KOPT-K1 (cell line): ENCODE measurements at regions not wholly inside any gene's neighbourhood (a gene's known extent, or its start where the extent isn't known, plus 50 kb on each side); places are given as distances from the start of the nearest gene placed in this dataset.

Experiments used
- H3K27ac ChIP-seq: fragments of 200-600 bp; sonication (generic); 2 replicates; pipeline ENCODE4 v1.5.1; 2016; ENCODE audit warnings: antibody characterized with exemption, mild to moderate bottlenecking, low read depth, low read length; ENCODE audit not compliant: poor library complexity, severe bottlenecking
- H3K36me3 ChIP-seq: fragments of 200-600 bp; sonication (generic); 2 replicates; pipeline ENCODE4 v1.5.1; 2017; ENCODE audit warnings: antibody characterized with exemption, mild to moderate bottlenecking, low read length, moderate library complexity; ENCODE audit not compliant: insufficient read depth
- H3K9me3 ChIP-seq: fragments of 200-600 bp; sonication (generic); 2 replicates; pipeline ENCODE4 v1.5.1; 2017; ENCODE audit warnings: antibody characterized with exemption, low read length, mild to moderate bottlenecking; ENCODE audit not compliant: insufficient read depth, poor library complexity, severe bottlenecking

DNA sequence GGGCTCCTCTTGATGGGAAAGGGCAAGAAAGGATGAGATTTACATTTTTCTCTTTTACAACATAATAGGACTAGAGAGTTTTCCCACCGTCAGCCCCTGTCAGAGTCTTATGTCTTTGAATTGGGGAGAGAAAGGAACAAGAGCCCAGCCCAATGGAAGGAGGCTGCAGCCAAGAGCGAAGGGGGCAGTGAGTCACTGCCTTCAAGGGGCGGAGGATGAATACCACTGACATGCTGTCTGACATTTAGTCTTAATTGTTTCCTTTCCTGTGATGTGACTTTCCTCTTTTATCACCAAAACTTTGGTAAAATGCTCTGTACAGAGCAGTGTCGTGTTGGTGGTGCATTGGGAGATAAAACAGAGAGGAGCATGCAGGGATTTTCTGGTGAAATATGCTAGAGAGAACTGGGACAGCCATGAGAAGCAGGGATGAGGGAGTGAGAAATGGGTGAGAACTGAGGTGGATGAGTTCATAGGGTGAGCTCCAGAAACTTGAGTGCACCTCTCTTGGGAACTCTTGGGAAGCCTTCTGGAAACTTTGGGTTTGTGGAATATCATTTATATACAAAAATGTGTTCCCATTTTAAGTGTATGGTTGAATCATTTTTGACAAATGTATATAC, 179.9 kb upstream of the FGGY start:
- Histone ChIP-seq H3K27ac (no peak overlapping the region), H3K36me3 (no peaks in the 10 kb centered on the region), H3K9me3 (no peaks in the 10 kb centered on the region)

DNA sequence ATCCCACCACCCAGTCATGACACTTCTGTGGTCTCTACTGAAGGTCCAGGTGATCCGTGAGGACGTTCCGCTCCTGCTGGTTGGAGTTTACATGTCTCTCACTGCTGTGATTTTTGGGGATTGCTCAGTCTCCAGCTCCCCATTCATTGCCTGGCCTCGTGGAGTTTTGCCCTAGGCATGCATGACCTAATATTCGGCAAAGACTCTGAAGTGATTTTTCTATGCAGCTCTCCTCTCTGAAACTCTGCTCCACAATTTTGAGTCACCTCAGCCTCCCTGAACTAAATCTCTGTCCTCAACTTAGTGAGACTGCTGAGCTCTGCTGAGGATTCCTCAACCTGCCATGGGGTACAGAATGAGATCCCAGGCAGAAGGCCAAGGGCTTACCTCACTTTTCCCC, 174.4 kb upstream of the FGGY start:
- no peaks in the 10 kb centered on the region for H3K9me3 ChIP-seq
- H3K27ac ChIP-seq = no peak overlapping the region
- H3K36me3 ChIP-seq = no peaks in the 10 kb centered on the region

DNA sequence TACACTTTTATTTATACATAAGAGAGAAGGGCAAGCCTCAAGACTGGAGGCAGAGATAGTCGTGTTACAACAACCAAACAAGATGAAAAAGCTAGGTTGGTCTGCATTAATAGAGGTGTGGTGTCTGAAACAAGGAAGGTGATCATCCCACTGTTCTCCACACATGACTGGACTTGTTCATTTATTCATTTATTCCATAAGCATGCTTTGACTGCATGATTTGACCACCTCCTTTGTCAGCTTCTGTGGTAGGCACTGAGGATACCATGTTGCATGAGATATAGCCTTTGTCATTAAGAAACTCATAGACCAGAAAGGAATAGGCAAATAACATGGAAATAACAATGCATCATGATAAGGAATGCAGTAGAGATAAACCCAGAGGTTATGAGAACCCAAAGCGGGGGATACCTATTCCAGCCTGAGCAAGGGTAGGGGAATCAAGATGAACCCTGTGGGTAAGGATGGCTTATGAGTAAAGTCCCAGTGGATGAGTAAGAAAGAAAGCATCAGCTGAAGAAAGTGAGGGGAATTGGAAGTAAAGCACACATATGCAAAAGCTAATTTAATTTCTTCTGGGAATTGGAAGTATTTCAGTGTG, 173.7 kb upstream of the FGGY start:
- Histone ChIP-seq H3K9me3 (no peaks in the 10 kb centered on the region), H3K36me3 (no peaks in the 10 kb centered on the region), H3K27ac (no peak overlapping the region)

DNA sequence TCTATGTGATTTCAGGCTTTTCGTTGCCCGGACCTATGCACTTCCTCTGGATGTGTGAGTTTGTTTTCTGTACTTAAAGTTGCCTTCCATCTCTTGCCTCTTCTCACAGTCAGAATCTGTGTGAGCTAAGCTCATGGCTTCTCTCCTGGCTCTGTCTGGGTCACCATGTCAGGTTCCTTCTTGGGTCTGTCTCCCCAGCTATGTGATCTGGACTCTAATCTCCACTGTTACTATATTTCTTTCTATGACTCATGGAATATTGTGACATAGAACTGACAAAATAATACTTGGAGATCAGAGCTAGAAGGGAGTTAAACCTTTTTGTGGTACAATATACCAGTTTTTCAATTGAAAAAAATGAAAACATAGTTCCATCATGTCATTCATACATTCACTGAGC, 172.7 kb upstream of the FGGY start:
- no peak overlapping the region for H3K27ac ChIP-seq
- no peaks in the 10 kb centered on the region for H3K9me3 ChIP-seq
- no peaks in the 10 kb centered on the region for H3K36me3 ChIP-seq

GRCh38 chr1:59125154-59125553, 171.7 kb upstream of the FGGY start:
- Histone ChIP-seq H3K9me3 (no peaks in the 10 kb centered on the region), H3K27ac (no peak overlapping the region), H3K36me3 (no peaks in the 10 kb centered on the region)

DNA sequence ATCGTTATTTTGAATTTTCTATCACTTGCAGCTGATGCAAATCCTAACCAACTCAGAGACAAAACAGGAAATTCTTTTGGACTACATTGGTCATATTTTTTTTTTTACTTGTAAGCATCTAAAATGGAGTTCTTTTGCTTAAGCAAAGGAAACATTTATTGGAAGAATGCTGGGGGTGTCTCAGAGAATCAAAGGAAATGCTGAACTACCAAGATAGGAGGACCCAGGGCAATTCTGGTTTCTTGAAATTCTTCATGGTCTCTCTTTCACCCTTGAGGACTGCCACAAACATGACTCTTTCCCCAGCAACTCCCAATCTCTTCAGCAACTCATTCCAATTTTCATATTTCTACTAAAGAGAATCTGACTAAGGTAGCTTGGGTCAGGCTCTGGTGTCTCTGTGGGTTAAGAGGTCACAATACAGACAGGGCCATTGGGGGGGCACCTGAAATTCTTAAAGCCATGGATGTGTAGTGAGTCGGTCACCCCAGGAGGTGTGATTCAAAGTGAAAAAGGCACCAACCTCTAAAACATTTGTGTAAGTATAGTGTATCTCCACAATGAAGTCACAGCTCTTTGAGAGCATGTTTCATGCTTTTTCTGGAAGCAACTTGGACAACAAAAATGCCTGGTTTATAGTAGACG, 171.1 kb upstream of the FGGY start:
- H3K9me3 ChIP-seq = no peaks in the 10 kb centered on the region
- H3K27ac ChIP-seq = no peak overlapping the region
- H3K36me3 ChIP-seq = no peaks in the 10 kb centered on the region

DNA sequence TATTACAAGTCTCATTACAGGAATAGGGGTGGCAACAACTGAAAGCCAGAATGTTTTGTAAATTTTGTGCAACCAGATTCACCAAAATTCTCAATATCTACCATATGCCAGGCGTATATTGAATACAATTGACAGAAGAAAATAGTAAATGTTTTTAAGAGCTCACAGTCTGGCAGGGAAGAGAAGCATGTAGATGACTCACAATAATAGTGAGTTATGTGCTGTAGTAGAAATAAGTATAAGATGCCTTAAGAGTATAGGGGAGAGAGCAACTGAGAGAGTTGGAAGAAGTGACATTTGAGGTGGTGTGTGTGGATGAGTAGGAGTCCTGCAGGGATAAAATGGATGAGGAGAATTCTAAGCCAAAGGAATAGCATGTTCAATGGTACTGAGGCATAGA, 170.5 kb upstream of the FGGY start:
- H3K27ac ChIP-seq = no peak overlapping the region
- H3K36me3 ChIP-seq = no peaks in the 10 kb centered on the region
- no peaks in the 10 kb centered on the region for H3K9me3 ChIP-seq

DNA sequence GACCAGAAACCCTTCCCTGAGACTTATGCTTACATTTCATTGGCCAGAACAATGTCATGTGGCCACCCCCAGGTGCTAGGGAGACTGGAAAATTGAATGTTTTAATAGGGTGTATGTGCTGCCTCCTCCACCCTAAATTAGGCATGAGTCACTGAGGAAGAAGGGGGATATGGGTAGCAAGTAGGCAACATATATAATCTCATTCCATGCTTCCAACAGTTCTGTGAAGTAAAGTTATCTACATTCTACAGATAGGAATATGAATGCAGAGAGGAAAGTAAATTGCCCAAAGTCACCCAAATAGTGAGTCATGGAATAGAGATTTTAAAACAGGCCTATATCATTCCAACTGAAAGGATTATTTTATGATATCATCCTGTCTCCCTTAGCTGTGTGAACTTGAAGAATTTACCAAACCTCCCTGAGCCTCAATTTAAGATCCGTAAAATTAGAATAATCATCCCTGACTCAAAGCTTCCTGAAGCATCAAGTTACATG, 168.6 kb upstream of the FGGY start:
- Histone ChIP-seq H3K9me3 (no peaks in the 10 kb centered on the region), H3K27ac (no peak overlapping the region), H3K36me3 (no peaks in the 10 kb centered on the region)

- H3K9me3 ChIP-seq = no peaks in the 10 kb centered on the region
- H3K36me3 ChIP-seq = no peaks in the 10 kb centered on the region
- H3K27ac ChIP-seq = no peak overlapping the region
These were observed 168.1 kb upstream of the FGGY start for GRCh38 chr1:59128784-59129227.

DNA sequence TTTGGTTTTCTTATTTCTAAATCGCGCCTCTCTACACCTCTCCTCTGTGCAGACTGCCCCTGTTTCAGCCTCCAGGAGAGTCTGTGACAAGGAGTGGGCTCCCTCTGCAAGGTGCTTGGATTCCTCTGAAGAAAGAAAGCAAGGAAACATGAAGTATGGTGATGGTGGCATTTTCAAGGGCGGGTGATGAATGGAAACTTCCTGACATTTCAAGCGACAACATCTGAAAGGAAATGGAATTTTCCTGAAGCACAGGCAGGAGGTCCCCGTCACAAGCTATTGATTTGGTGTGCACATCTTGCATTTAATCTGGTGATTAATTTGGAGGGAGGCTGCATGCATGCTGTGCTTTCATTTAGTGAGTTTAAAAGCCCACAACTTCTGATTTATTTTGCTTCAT, 164.6 kb upstream of the FGGY start:
- Histone ChIP-seq H3K36me3 (no peaks in the 10 kb centered on the region), H3K27ac (no peak overlapping the region), H3K9me3 (no peaks in the 10 kb centered on the region)

DNA sequence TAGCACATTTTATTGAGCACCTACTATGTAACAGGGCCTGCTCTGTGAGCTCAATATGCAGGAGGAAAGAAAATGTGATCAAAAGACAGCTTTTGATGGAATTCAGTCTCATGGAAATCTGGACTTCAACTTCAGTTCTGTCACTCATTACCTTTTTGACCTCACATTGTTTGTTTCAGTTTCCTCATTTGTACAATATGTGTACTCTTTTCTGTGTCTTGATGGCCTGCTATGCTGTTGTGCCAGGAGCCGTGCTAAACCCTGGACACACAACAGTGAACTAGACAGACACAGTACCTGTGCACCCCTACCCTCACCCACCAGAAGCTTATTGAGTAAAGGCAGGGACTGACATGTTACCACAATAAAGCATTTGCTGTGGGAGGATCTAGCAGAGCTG, 162.9 kb upstream of the FGGY start:
- H3K36me3 ChIP-seq = no peaks in the 10 kb centered on the region
- no peaks in the 10 kb centered on the region for H3K9me3 ChIP-seq
- H3K27ac ChIP-seq = no peak overlapping the region

- Histone ChIP-seq H3K27ac (no peak overlapping the region), H3K36me3 (no peaks in the 10 kb centered on the region), H3K9me3 (no peaks in the 10 kb centered on the region)
These were observed 161.1 kb upstream of the FGGY start for GRCh38 chr1:59135761-59136255.

DNA sequence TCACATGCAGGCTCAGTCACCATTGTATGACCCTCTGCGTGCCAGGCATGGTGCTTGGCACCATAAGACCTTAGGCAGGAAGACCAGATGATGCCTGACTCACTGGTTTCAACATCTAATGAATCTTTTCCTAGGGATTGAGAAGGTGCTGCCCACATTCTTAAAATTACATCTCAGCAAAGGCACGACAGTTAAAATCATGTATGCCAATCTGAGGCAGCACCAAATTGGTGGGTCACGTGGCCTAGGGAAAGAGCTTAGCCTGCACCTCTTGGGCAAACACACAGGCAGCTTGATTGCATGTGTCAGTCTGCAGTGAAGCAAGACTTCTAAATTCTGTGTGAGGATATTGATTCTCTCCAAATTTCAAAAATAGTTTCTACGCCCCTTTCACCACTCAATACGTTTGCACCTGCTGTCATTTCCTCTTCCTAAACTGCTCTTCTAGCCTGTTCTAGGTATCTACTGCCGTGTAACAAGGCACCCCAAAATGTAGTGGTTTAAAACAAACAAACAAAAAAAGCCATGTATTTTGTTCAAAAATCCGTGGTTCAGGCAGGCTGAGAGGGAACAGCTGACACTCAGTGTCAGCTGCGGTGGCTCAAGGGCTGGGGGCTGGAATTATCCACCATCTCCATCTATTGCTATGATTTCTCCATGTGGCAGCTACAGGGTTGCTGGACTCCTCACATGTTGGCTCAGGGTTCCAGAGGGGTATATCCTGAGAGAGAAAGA, 160.2 kb upstream of the FGGY start:
- Histone ChIP-seq H3K9me3 (no peaks in the 10 kb centered on the region), H3K27ac (no peak overlapping the region)

DNA sequence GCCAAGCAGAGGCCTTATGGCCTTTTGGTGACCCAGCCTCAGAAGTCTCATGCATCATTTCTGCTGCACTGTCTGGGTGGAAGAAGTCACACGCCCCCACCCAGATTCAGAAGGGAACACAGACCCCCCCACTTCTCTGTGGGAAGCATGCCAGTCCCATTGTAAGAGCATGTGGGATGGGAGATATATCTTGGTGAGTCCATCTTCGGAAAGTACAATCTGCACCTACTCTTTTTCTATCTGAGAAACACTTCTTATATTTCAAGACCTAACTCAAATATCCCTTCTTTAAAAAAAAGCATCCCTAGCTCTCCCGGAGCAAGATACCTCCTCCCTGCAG, 159.6 kb upstream of the FGGY start:
- H3K27ac ChIP-seq = no peak overlapping the region
- H3K36me3 ChIP-seq = no peaks in the 10 kb centered on the region
- no peaks in the 10 kb centered on the region for H3K9me3 ChIP-seq

More for the DNA sequence above, 160.2 kb upstream of the FGGY start:
- H3K36me3 ChIP-seq = no peaks in the 10 kb centered on the region

GRCh38 chr1:59137968-59138367, 158.9 kb upstream of the FGGY start:
- Histone ChIP-seq H3K27ac (no peak overlapping the region), H3K36me3 (no peaks in the 10 kb centered on the region), H3K9me3 (no peaks in the 10 kb centered on the region)
